K562 (cell line): ENCODE measurements at regions not wholly inside any gene's neighbourhood (a gene's known extent, or its start where the extent isn't known, plus 50 kb on each side); places are given as distances from the start of the nearest gene placed in this dataset.

Experiments used
- EZH2 ChIP-seq: IDR thresholded peaks from 2 replicates; pipeline ENCODE4 v1.6.1; 2012; ENCODE audit warnings: low read depth, mild to moderate bottlenecking, inconsistent platforms, low read length, borderline replicate concordance
- RFX1 ChIP-seq: fragments of 450-650 bp; IDR thresholded peaks from 2 replicates; pipeline ENCODE4 v1.6.1; 2016; ENCODE audit warnings: mild to moderate bottlenecking, moderate library complexity
- ZNF79 ChIP-seq: fragments of 250-450 bp; sonication (Bioruptor Pico); IDR thresholded peaks from 2 replicates; pipeline ENCODE4 v1.4.0; 2020; ENCODE audit warnings: low read depth, mild to moderate bottlenecking, moderate library complexity
- ZNF830 ChIP-seq: fragments of 250-450 bp; sonication (Bioruptor Pico); IDR thresholded peaks from 2 replicates; pipeline ENCODE4 v1.5.0; 2021; ENCODE audit warnings: mild to moderate bottlenecking
- TF ChIP-seq, protein P1 (sequence below): fragments of 250-450 bp; sonication (Bioruptor Pico); IDR thresholded peaks from 2 replicates; pipeline ENCODE4 v1.8.0; 2021; ENCODE audit warnings: moderate library complexity, mild to moderate bottlenecking, inconsistent platforms
- TF ChIP-seq, protein P2 (sequence below): fragments of 250-450 bp; sonication (Bioruptor Pico); IDR thresholded peaks from 2 replicates; pipeline ENCODE4 v1.5.0; 2020; ENCODE audit warnings: mild to moderate bottlenecking, borderline replicate concordance
- TF ChIP-seq, protein P3 (sequence below): fragments of 250-450 bp; sonication (Bioruptor Pico); IDR thresholded peaks from 2 replicates; pipeline ENCODE4 v1.8.0; 2021; ENCODE audit warnings: mild to moderate bottlenecking, moderate library complexity

DNA sequence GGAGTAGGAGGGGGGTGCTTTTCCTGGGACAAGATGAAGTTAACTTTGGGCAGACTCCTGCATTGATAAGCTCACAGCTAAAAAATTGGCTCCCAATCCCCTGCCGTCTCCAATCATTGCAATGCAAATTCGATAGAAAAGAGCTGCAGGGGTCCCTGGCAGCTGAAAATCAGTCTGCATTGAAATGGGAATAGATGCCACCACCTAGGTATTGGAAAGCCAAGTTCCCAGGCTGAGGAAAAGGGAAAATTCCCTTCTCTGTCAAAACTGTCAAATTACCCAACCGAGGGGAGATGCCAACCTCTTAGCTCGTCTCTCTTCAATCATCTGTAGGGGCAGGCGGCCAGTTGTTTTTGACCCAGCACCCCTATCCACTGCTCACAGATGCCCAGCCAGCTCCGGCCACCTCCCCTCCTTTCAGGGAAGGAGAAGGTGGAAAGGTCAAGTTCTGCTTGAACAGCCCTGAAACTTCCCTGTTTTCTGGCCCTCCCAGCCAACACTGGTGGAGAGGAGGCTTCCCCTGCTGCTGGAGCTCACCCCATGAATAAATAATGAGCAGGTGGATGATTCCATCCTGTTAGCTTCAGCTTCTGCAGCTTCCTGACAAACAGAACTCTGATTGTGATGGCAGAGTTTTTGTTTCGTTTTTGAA, 916.3 kb downstream of the TBC1D22A start:
- TF ChIP-seq, protein P1, sequence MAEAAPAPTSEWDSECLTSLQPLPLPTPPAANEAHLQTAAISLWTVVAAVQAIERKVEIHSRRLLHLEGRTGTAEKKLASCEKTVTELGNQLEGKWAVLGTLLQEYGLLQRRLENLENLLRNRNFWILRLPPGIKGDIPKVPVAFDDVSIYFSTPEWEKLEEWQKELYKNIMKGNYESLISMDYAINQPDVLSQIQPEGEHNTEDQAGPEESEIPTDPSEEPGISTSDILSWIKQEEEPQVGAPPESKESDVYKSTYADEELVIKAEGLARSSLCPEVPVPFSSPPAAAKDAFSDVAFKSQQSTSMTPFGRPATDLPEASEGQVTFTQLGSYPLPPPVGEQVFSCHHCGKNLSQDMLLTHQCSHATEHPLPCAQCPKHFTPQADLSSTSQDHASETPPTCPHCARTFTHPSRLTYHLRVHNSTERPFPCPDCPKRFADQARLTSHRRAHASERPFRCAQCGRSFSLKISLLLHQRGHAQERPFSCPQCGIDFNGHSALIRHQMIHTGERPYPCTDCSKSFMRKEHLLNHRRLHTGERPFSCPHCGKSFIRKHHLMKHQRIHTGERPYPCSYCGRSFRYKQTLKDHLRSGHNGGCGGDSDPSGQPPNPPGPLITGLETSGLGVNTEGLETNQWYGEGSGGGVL = no peak
- no peak for TF ChIP-seq ZNF830
- TF ChIP-seq RFX1 = no peak
- TF ChIP-seq EZH2 = no peak
- TF ChIP-seq, protein P2, sequence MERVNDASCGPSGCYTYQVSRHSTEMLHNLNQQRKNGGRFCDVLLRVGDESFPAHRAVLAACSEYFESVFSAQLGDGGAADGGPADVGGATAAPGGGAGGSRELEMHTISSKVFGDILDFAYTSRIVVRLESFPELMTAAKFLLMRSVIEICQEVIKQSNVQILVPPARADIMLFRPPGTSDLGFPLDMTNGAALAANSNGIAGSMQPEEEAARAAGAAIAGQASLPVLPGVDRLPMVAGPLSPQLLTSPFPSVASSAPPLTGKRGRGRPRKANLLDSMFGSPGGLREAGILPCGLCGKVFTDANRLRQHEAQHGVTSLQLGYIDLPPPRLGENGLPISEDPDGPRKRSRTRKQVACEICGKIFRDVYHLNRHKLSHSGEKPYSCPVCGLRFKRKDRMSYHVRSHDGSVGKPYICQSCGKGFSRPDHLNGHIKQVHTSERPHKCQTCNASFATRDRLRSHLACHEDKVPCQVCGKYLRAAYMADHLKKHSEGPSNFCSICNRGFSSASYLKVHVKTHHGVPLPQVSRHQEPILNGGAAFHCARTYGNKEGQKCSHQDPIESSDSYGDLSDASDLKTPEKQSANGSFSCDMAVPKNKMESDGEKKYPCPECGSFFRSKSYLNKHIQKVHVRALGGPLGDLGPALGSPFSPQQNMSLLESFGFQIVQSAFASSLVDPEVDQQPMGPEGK = no peak
- TF ChIP-seq ZNF79 (CRISPR knock-in tag) = no peak
- TF ChIP-seq, protein P3, sequence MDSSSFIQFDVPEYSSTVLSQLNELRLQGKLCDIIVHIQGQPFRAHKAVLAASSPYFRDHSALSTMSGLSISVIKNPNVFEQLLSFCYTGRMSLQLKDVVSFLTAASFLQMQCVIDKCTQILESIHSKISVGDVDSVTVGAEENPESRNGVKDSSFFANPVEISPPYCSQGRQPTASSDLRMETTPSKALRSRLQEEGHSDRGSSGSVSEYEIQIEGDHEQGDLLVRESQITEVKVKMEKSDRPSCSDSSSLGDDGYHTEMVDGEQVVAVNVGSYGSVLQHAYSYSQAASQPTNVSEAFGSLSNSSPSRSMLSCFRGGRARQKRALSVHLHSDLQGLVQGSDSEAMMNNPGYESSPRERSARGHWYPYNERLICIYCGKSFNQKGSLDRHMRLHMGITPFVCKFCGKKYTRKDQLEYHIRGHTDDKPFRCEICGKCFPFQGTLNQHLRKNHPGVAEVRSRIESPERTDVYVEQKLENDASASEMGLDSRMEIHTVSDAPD = no peak
